ENCODE measurements at regions not wholly inside any gene's neighbourhood (a gene's known extent, or its start where the extent isn't known, plus 50 kb on each side); places are given as distances from the start of the nearest gene placed in this dataset.
"Not testable (repeated sequence)": the region's sequence is repeated elsewhere in the genome, so short reads cannot be mapped to it uniquely, and the experiment has no call there.

GRCh38 chr3:126292318-126293070 lies 64.7 kb downstream of the KLF15 start:
- FAIRE-seq (no peak), DNase-seq (ENCODE audit: low spot score) (no peak)

GRCh38 chr3:126291537-126291936 lies 65.7 kb downstream of the KLF15 start:
- no peak for FAIRE-seq
- DNase-seq (ENCODE audit: low spot score): no peak

DNA sequence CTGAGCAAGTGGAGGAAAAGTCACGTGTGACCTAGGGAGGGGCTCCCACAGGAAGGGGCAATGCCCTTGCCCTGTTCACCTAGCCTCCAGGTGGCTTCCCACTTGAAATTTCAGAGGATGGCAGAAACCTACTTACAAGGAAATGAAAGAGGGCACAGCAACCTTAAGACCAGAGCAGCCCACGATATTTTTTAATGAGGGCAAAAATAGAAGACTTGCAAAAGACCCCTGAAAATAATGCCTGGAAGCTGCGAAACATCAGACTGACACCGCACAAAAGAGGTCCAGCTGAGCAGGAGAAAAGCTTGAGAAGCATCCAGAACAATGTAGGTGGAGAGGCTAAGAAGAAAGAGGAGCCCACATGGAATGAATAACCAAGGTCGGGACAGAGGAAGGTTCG lies 66.1 kb downstream of the KLF15 start:
- DNase-seq (ENCODE audit: low spot score) (no peak), FAIRE-seq (no peak)

GRCh38 chr3:126290325-126290724 lies 66.9 kb downstream of the KLF15 start:
- no peak for FAIRE-seq
- no peak for DNase-seq (ENCODE audit: low spot score)

GRCh38 chr3:126289096-126289495 lies 68.1 kb downstream of the KLF15 start:
- no peak for FAIRE-seq
- no peak for DNase-seq (ENCODE audit: low spot score)

DNA sequence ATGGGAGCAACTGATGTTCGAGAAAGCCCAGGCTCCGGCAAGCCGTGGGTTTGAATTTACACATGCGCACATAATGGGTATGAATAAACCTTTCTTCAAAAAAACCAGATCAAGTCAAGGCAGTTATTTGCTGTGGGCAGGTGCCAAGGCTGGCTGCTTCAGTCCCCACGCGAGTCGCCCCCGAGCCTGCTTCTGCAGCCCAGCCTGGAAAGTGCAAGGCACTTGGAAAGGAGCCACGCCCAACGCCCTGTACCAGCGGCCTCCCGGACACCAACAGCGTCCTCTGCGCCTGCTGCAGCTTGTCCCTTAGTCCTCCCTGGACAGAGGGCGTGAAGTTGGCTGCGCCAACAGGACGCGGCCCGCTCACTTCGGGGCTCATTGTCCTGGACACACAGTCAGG lies 68.9 kb downstream of the KLF15 start:
- no peak for FAIRE-seq
- no peak for DNase-seq (ENCODE audit: low spot score)

DNA sequence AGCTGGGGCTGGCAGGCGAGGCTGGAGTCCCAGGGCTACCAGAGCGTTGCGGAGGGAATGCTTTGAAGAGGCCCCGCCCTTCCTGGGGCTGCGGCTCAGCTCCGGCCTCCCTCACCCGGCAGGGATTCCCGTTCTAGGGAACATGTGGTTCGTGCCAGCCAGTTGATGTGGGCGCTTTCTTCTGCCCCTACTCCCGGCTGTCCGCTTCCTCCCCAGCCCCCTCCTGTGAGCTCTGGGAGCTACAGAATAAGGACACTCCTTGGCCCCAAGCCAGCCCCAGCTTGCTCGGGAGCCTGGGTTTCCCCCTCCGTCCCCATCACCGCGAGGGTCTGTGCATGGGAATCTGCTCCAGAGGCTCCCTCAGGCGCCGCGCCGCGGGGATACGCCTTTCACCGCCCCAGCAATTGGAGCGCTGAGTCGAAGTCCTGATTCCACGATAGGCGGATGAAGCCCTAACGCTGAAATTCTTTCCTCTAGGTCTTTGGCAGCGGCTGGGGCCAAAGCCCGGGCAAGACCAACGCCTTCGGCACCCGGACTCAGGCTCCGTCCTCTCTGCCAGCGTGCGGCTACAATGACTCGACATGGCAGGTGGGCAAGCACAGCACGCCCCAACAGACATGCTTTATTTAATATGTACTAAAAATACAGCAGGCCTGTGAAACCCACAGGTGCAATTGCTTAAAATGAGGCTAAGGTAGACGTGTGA lies 69.5 kb downstream of the KLF15 start:
- DNase-seq (ENCODE audit: low spot score): no peak
- FAIRE-seq: no peak

DNA sequence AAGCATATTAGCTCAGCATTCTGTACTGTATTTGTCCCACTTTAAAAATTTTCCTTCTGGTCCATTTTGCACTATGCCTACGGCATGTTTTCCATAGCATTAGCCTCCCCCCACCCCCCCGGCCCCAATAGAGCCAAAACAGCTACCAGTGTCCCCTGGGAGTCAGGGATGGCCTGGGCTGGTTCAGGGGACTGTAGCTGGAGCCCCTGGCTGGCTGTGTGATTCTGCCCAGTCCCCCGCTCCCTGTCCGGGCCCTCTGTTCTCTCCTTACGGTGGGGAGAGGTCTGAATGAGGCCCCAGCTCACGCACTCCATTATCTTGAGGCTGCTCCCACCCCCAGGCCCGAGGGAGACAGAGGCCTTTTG lies 70.1 kb downstream of the KLF15 start:
- FAIRE-seq: no peak

DNA sequence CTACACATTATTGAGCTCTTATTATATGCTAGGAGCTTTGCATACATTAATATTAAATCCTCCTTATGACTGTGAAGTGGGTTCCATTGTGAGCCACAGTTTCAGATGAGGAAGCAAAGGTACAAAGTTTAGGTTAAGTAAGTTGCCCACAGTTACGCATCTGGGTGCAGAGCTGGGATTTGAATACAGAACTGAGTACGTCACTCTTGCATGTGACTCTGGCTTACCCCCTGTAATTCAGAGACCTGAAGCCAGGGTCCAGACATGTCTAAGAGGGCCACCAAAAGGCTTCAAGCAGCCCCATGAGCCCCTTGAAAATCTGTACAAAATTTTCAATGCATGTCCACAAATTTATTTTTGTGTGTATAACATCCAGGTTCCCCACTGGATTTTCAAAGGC lies 71.8 kb downstream of the KLF15 start:
- no peak for DNase-seq (ENCODE audit: low spot score)
- FAIRE-seq: no peak

More for the DNA sequence above, 70.1 kb downstream of the KLF15 start:
- no peak for DNase-seq (ENCODE audit: low spot score)

GRCh38 chr3:126284258-126284904 lies 72.8 kb downstream of the KLF15 start:
- DNase-seq (ENCODE audit: low spot score) (peak; percentile 55), FAIRE-seq (no peak)

DNA sequence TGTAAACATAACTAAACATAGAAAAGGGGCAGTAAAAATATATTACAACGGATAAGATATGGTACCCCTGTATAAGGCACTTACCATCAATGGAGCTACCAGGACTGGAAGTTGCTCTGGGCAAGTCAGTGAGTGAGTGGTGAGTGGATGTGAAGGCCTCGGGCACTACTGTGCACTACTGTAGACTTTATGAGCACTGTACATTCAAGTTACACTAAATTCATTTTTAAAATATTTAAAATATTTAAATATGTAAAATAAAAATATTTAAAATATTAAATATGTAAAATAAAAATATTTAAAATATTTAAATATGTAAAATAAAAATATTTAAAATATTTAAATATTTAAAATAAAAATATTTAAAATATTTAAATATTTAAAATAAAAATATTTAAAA lies 73.6 kb downstream of the KLF15 start:
- peak; percentile 100 for FAIRE-seq
- DNase-seq (ENCODE audit: low spot score): not testable (repeated sequence)

DNA sequence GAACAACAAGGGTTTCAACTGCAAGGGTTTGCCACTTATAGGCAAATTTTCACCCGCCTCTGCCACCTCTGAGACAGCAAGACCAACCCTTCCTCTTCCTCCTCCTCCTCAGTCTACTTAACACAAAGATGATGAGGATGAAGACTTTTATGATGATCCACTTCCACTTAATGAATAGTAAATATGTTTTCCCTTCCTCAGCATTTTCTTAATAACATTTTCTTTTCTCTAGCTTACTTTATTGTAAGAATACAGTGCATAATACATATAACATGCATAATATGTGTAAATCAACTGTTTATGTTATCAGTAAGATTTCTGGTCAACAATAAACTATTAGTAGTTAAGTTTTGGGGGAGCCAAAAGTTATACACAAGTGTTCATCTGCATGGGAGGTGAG lies 77.4 kb downstream of the KLF15 start:
- DNase-seq (ENCODE audit: low spot score): no peak
- FAIRE-seq: no peak

DNA sequence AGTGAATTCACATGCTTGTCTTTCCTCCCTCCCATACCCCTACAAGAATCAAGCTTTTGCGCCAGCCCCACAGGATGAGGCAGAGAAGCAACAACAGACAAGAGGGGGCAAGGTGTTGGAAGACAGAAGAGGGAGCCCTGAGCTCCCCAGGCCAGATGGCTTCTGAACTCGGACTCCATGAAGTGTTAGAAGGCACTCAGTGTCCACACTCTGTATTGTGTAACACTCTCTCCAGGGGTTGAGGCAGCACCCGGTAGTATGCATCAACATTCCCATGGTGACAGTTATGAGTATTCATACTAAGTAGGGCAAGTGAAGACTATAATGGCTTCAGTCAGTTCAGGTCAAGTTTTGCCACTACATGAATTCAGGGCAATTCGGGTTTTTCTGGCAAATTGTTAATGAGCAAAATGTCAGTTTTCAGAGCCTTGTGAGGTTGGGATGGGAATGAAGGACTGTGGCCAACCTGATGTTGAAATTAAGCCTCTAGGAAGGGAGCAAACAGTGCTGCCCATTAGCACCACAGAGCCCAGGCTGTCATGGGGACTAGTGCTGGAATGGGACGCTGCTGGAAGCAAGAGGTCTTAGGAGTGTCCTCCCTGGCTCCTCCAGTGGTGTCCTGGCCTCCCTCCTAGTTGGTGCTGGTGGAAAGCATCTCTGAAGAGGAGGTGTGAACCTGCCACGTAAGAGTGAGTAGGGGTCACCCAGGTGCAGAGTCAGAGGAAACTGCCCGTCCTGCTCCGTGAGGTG lies 79.4 kb downstream of the KLF15 start:
- FAIRE-seq: no peak

GRCh38 chr3:126275620-126275904 lies 81.6 kb downstream of the KLF15 start:
- DNase-seq (ENCODE audit: low spot score) (no peak), FAIRE-seq (no peak)

More for the DNA sequence above, 79.4 kb downstream of the KLF15 start:
- DNase-seq (ENCODE audit: low spot score): no peak

GRCh38 chr3:126274735-126275619 lies 82.2 kb downstream of the KLF15 start:
- no peak for FAIRE-seq
- DNase-seq (ENCODE audit: low spot score): no peak

DNA sequence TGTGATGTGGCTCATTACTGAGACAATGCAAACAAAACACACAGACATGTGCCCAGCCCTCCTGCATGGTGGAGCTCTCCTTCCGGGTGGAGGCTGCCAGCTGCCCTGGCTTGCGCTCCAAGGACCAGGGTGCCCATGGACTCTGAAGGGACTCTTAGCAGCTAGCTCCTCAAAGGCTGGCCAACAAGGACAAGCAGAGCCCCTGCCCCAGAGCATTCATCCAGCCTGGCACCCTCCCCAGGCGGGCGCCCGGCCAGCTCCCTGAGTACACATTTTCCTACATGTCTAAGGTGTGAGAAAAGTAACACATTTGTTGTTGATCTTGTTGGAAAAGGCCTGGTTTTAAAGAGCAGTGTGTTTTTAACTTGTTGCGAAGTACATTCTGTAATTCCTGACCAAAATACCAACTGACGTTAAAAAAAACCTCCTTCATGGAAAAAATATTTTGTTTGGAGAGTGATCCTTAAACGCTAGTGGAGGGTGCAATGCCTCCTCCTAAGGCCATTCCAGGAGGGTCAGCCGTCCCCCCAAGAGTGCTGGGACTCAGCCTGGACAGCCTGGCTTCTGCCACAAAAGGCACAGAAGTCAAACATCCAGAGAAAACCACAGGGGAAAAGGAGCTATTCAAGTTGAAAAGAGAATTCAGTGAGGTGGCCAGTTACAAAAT lies 86.9 kb downstream of the KLF15 start:
- FAIRE-seq (no peak), DNase-seq (ENCODE audit: low spot score) (no peak)

- no peak for DNase-seq (ENCODE audit: low spot score)
- no peak for FAIRE-seq
Measured at GRCh38 chr3:126269354-126269753, 87.9 kb downstream of the KLF15 start.

DNA sequence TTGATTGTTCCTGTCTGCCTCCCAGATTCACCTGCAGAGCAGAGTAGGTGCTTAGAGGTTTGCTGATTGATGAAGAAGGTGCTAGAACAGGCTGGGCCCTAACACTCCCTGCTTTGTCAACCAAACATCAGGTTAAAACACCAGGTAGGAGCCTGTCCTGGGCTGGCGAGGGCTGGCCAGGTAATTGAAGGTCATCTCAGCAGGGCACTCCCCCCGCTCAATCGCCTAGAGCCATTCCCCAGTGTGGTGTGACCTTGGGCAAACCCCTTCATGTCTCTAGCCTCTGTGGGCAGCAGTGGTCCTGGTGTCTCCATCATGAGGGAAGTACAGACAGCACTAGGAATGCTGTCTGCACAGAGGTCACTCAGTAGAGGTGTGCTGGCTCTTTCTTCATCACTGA lies 88.3 kb downstream of the KLF15 start:
- FAIRE-seq (no peak), DNase-seq (ENCODE audit: low spot score) (no peak)

- DNase-seq (ENCODE audit: low spot score): no peak
- FAIRE-seq: no peak
Measured at GRCh38 chr3:126267976-126268615, 87.7 kb upstream of the ALDH1L1 start.
